ENCODE measurements at regions not wholly inside any gene's neighbourhood (a gene's known extent, or its start where the extent isn't known, plus 50 kb on each side); places are given as distances from the start of the nearest gene placed in this dataset.

DNA sequence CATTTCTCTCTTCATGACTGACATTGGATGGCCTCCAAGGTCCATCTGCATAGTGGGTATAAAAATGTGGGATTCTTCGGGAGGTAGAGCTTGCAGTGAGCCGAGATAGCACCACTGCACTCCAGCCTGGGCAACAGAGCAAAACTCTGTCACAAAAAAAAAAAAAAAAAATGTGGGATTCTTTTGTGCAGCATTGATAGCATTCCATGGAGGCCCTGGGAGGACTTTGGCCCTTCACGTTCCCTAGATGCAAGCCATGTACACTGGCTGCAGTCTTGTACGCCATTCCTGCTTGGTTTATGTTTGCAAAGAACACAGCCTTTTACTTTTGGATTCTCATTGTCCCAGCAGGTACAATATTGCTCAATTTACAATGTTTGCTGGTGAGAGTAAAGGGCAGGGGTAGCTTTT is 157.8 kb downstream of the SLCO4C1 start (continued):
- TF ChIP-seq ZBTB4 (CRISPR knock-in tag; IDR thresholded peaks at IDR 0.05; ENCODE audit: borderline replicate concordance) (no peak), BRCA1 (CRISPR knock-in tag; IDR thresholded peaks at IDR 0.05) (no peak), TBX2 (CRISPR knock-in tag; IDR thresholded peaks at IDR 0.05; ENCODE audit: borderline replicate concordance) (peak; percentile 69), NKX3-1 (CRISPR knock-in tag; IDR thresholded peaks at IDR 0.05) (no peak), ZNF792 (CRISPR knock-in tag; IDR thresholded peaks at IDR 0.05) (peak; percentile 62; the same call in 1 of the 2 replicates), YY1 (IDR thresholded peaks at IDR 0.05; ENCODE audit: insufficient read depth, insufficient replicate concordance, low read depth, low read length) (peak; percentile 59), GABPA (IDR thresholded peaks at IDR 0.05; ENCODE audit: low read depth, low read length) (no peak), GABPA (CRISPR knock-in tag; IDR thresholded peaks at IDR 0.05; ENCODE audit: low read depth) (no peak), ZFP36L2 (CRISPR knock-in tag; IDR thresholded peaks at IDR 0.05) (no peak), ATM (IDR thresholded peaks at IDR 0.05; ENCODE audit: borderline replicate concordance) (no peak), EED (CRISPR knock-in tag; IDR thresholded peaks at IDR 0.05) (no peak), ZBTB3 (CRISPR knock-in tag; IDR thresholded peaks at IDR 0.05; ENCODE audit: borderline replicate concordance, low read depth) (no peak), KDM6A (CRISPR knock-in tag; IDR thresholded peaks at IDR 0.05; ENCODE audit: low read depth) (peak; percentile 80; the same call in 1 of the 2 replicates), HNRNPH1 (optimal IDR thresholded peaks at IDR 0.05; ENCODE audit: low read depth, low read length) (no peak), ZNF280B (CRISPR knock-in tag; IDR thresholded peaks at IDR 0.05; ENCODE audit: borderline replicate concordance) (no peak), HMG20A (CRISPR knock-in tag; IDR thresholded peaks at IDR 0.05; ENCODE audit: borderline replicate concordance) (peak; percentile 63; the same call in 1 of the 2 replicates), ZNF343 (CRISPR knock-in tag; IDR thresholded peaks at IDR 0.05) (no peak), GATA4 (IDR thresholded peaks at IDR 0.05; ENCODE audit: borderline replicate concordance, low read depth) (no peak), NR2F1 (CRISPR knock-in tag; IDR thresholded peaks at IDR 0.05) (no peak)
- TF ChIP-seq, protein P1, sequence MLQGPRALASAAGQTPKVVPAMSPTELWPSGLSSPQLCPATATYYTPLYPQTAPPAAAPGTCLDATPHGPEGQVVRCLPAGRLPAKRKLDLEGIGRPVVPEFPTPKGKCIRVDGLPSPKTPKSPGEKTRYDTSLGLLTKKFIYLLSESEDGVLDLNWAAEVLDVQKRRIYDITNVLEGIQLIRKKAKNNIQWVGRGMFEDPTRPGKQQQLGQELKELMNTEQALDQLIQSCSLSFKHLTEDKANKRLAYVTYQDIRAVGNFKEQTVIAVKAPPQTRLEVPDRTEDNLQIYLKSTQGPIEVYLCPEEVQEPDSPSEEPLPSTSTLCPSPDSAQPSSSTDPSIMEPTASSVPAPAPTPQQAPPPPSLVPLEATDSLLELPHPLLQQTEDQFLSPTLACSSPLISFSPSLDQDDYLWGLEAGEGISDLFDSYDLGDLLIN (CRISPR knock-in tag; IDR thresholded peaks at IDR 0.05; ENCODE audit: borderline replicate concordance) = no peak
- TF ChIP-seq, protein P2, sequence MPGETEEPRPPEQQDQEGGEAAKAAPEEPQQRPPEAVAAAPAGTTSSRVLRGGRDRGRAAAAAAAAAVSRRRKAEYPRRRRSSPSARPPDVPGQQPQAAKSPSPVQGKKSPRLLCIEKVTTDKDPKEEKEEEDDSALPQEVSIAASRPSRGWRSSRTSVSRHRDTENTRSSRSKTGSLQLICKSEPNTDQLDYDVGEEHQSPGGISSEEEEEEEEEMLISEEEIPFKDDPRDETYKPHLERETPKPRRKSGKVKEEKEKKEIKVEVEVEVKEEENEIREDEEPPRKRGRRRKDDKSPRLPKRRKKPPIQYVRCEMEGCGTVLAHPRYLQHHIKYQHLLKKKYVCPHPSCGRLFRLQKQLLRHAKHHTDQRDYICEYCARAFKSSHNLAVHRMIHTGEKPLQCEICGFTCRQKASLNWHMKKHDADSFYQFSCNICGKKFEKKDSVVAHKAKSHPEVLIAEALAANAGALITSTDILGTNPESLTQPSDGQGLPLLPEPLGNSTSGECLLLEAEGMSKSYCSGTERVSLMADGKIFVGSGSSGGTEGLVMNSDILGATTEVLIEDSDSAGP (CRISPR knock-in tag; IDR thresholded peaks at IDR 0.05; ENCODE audit: borderline replicate concordance) = no peak
- TF ChIP-seq, protein P3, sequence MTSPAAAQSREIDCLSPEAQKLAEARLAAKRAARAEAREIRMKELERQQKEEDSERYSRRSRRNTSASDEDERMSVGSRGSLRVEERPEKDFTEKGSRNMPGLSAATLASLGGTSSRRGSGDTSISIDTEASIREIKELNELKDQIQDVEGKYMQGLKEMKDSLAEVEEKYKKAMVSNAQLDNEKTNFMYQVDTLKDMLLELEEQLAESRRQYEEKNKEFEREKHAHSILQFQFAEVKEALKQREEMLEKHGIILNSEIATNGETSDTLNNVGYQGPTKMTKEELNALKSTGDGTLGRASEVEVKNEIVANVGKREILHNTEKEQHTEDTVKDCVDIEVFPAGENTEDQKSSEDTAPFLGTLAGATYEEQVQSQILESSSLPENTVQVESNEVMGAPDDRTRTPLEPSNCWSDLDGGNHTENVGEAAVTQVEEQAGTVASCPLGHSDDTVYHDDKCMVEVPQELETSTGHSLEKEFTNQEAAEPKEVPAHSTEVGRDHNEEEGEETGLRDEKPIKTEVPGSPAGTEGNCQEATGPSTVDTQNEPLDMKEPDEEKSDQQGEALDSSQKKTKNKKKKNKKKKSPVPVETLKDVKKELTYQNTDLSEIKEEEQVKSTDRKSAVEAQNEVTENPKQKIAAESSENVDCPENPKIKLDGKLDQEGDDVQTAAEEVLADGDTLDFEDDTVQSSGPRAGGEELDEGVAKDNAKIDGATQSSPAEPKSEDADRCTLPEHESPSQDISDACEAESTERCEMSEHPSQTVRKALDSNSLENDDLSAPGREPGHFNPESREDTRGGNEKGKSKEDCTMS (CRISPR knock-in tag; conservative IDR thresholded peaks at IDR 0.05) = no peak
